ENCODE measurements at regions not wholly inside any gene's neighbourhood (a gene's known extent, or its start where the extent isn't known, plus 50 kb on each side); places are given as distances from the start of the nearest gene placed in this dataset.

DNA sequence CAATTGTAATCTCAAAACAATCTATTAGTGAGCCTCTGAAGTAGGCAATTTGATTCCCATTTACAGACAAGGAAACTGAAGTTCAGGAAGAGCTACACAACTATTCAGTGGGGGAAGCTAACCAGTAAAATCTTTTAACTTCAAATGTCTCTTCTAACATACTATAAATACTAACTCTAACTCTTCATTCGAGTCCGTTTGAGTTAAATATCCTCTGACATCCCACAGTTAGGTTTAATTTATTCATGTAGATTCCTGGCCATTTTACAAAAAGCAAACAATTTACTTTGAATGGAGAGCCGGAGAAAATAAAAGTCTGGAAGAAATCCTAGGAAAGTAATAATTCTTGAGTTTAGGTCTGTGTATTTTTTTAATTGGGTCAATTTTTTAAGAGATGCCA lies 64.7 kb downstream of the HYCC1 start:
- no peak for ATAC-seq
- TF ChIP-seq, protein P1, sequence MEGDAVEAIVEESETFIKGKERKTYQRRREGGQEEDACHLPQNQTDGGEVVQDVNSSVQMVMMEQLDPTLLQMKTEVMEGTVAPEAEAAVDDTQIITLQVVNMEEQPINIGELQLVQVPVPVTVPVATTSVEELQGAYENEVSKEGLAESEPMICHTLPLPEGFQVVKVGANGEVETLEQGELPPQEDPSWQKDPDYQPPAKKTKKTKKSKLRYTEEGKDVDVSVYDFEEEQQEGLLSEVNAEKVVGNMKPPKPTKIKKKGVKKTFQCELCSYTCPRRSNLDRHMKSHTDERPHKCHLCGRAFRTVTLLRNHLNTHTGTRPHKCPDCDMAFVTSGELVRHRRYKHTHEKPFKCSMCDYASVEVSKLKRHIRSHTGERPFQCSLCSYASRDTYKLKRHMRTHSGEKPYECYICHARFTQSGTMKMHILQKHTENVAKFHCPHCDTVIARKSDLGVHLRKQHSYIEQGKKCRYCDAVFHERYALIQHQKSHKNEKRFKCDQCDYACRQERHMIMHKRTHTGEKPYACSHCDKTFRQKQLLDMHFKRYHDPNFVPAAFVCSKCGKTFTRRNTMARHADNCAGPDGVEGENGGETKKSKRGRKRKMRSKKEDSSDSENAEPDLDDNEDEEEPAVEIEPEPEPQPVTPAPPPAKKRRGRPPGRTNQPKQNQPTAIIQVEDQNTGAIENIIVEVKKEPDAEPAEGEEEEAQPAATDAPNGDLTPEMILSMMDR (IDR thresholded peaks at IDR 0.05): no peak
- Mint-ChIP-seq H3K27me3 (no peaks in the 10 kb centered on the region), H3K4me1 (ENCODE audit: low read depth) (no peaks in the 10 kb centered on the region), H3K36me3 (ENCODE audit: low read depth) (no peaks in the 10 kb centered on the region), H3K27ac (no peak overlapping the region), H3K9me3 (no peaks in the 10 kb centered on the region), H3K4me3 (no peak overlapping the region)
- ChIA-PET CTCF (interaction anchor here (0.7 to 1.0 kb wide), 3 partner anchors 20 to 105 kb away, joined by 3 read pairs; no protein-coding TSS in a partner anchor), POLR2A (no interaction called here)
- no peak for DNase-seq
- intact Hi-C loops (cut with micrococcal nuclease): no loop called here

DNA sequence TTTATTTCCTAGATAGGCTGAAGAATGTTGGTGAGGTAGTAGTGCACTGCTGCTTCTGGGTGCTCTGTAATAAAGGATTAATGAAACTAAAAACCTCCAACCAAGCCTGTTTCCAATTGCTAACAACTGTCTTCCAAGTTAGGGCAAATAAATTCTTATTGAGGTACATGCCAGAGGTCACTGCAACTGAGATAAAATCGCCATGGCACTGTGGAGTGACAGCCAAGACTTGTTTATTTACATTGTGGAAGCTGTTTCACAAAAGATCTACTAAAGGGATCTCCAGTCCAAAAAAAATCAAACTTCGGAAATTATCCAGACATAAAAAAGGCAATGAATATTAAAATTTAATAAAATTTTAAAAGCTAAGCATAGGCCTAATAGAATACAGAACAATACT lies 65.2 kb downstream of the HYCC1 start:
- no peak for ATAC-seq
- H3K27me3 Mint-ChIP-seq: no peaks in the 10 kb centered on the region
- H3K27ac Mint-ChIP-seq: no peak overlapping the region
- intact Hi-C loops (cut with micrococcal nuclease): no loop called here
- H3K36me3 Mint-ChIP-seq (ENCODE audit: low read depth): no peaks in the 10 kb centered on the region
- ChIA-PET POLR2A (no interaction called here), CTCF (interaction anchor here (0.7 to 1.0 kb wide), 2 partner anchors 20 to 22 kb away, joined by 3 read pairs; no protein-coding TSS in a partner anchor)
- no peak overlapping the region for H3K4me3 Mint-ChIP-seq
- no peaks in the 10 kb centered on the region for H3K9me3 Mint-ChIP-seq
- DNase-seq: no peak
- TF ChIP-seq, protein P1 (IDR thresholded peaks at IDR 0.05): no peak
- H3K4me1 Mint-ChIP-seq (ENCODE audit: low read depth): no peaks in the 10 kb centered on the region

DNA sequence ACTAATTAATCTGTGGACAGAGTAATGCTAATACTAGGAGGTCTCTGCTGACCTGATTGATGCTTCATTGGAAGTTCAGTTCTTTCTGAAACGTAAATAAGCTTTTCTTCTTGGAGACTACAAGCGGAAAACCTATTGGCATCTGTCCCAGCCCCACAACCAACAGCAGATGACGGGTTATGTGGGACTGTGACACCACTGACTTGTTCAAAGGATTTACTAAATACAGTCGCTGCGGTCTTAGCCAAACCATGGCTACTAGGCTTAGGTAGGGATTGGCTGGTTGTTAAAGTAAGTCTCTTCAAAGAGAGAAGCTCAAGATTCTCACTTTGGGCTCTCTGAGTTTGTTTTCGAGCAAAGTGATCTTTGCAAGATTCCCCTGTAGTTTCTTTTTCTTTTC lies 68.3 kb downstream of the HYCC1 start:
- POLR2A ChIA-PET: no interaction called here
- no peaks in the 10 kb centered on the region for H3K36me3 Mint-ChIP-seq (ENCODE audit: low read depth)
- no peak overlapping the region for H3K4me3 Mint-ChIP-seq
- intact Hi-C loops (cut with micrococcal nuclease): no loop called here
- no peaks in the 10 kb centered on the region for H3K9me3 Mint-ChIP-seq
- no peak for ATAC-seq
- DNase-seq: no peak
- CTCF ChIA-PET: interaction anchor here (0.6 to 1.6 kb wide), 2 partner anchors 49 to 110 kb away, joined by 4 to 6 read pairs; no protein-coding TSS in a partner anchor
- TF ChIP-seq, protein P1 (IDR thresholded peaks at IDR 0.05): no peak
- no peaks in the 10 kb centered on the region for H3K4me1 Mint-ChIP-seq (ENCODE audit: low read depth)
- no peak overlapping the region for H3K27ac Mint-ChIP-seq
- H3K27me3 Mint-ChIP-seq: no peaks in the 10 kb centered on the region

DNA sequence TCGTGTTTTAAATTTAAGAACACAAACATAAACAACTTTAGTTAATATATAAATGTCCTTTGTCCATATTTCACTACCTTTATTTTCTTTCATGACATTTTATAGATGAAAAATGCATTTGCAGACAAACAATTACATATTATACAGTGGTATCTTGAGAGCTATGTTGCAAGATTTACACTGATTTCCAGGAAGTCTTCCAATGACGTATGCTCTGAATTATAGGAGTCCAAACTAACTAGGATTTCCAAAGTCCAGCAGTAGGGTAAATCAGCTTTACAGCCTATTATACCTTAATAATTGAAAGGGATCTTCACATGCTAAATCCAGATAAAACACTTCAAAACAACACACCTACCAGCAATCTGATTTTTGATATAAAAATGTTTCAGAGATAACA lies 69.4 kb downstream of the HYCC1 start:
- no peaks in the 10 kb centered on the region for H3K4me1 Mint-ChIP-seq (ENCODE audit: low read depth)
- POLR2A ChIA-PET: no interaction called here

DNA sequence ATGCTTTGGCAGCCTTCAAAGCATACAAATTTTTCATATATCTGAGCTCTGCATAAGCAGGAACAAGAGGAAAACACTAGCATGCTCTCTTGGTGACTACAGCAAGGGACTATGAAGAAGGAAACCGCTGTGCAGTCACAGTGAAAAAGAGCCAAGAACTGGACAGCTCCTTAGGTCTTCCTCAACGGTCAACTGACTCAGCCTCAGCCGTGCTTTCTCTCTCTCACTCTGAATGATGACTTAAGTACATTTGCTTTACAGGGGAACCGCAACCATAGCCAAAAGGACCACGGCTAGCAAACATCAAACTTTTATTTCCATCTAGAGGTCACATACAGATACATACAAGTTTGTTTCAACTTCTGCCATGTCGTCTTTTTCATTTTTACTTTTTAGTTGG lies 69.9 kb downstream of the HYCC1 start:
- CTCF ChIA-PET: no interaction called here
- ATAC-seq: no peak
- intact Hi-C loops (cut with micrococcal nuclease): no loop called here
- no peaks in the 10 kb centered on the region for H3K36me3 Mint-ChIP-seq (ENCODE audit: low read depth)
- H3K27ac Mint-ChIP-seq: no peak overlapping the region
- no peaks in the 10 kb centered on the region for H3K4me1 Mint-ChIP-seq (ENCODE audit: low read depth)
- H3K9me3 Mint-ChIP-seq: no peaks in the 10 kb centered on the region
- no peak for DNase-seq
- POLR2A ChIA-PET: no interaction called here
- TF ChIP-seq, protein P1 (IDR thresholded peaks at IDR 0.05): no peak
- H3K27me3 Mint-ChIP-seq: no peaks in the 10 kb centered on the region
- H3K4me3 Mint-ChIP-seq: no peak overlapping the region

More for the DNA sequence above, 69.4 kb downstream of the HYCC1 start:
- no peak overlapping the region for H3K4me3 Mint-ChIP-seq
- ATAC-seq: no peak
- CTCF ChIA-PET: no interaction called here
- no peaks in the 10 kb centered on the region for H3K27me3 Mint-ChIP-seq
- no peaks in the 10 kb centered on the region for H3K36me3 Mint-ChIP-seq (ENCODE audit: low read depth)
- intact Hi-C loops (cut with micrococcal nuclease): no loop called here
- TF ChIP-seq, protein P1 (IDR thresholded peaks at IDR 0.05): no peak
- no peak for DNase-seq
- no peak overlapping the region for H3K27ac Mint-ChIP-seq
- H3K9me3 Mint-ChIP-seq: no peaks in the 10 kb centered on the region
